Vagina (tissue), 2 donors: ENCODE measurements at regions not wholly inside any gene's neighbourhood (a gene's known extent, or its start where the extent isn't known, plus 50 kb on each side); places are given as distances from the start of the nearest gene placed in this dataset.
A peak's percentile ranks its signal among the peaks of the same experiment; 100 is the strongest.

Experiments
- DNase-seq, 2 donors: peaks; one replicate each; pipeline ENCODE4 v3.0.0-alpha.2; 2017; ENCODE audit errors: extremely low spot score in 2 of 2
- H3K27ac ChIP-seq: fragments of 200-600 bp; sonication (generic); one replicate; pipeline ENCODE4 v1.5.1; 2019
- H3K27me3 ChIP-seq: fragments of 200-600 bp; sonication (generic); one replicate; pipeline ENCODE4 v1.5.1; 2019
- H3K36me3 ChIP-seq, 2 donors: fragments of 200-600 bp; sonication (generic); one replicate each; pipeline ENCODE4 v1.5.1; 2017 to 2019
- H3K4me1 ChIP-seq: fragments of 200-600 bp; sonication (generic); one replicate; pipeline ENCODE4 v1.5.1; 2019
- H3K4me3 ChIP-seq, 2 donors: fragments of 200-600 bp; sonication (generic); 1 replicate in 1 of 2; 2 replicates in 1 of 2; pipeline ENCODE4 v1.5.1; 2016 to 2019
- H3K9me3 ChIP-seq: fragments of 200-600 bp; sonication (generic); one replicate; pipeline ENCODE4 v1.5.1; 2019
- POLR2A ChIP-seq, 2 donors: fragments of 450-650 bp; IDR thresholded peaks; one replicate each; pipeline ENCODE4 v1.6.1; 2017; ENCODE audit warnings: antibody characterized with exemption in 2 of 2, mild to moderate bottlenecking in 2 of 2, moderate library complexity in 2 of 2
- POLR2AphosphoS5 ChIP-seq, 2 donors: sonication (generic); formaldehyde crosslinking; IDR thresholded peaks; one replicate each; pipeline ENCODE4 v1.9.0; 2017; ENCODE audit warnings: antibody characterized with exemption in 2 of 2, mild to moderate bottlenecking in 2 of 2, low read depth in 1 of 2; ENCODE audit not compliant: insufficient read depth in 1 of 2
- intact Hi-C: fragments of 100-400 bp; cut with DNase I; formaldehyde crosslinking; loops from one replicate; pipeline ENCODE4 v1.15.1; 2023
- TF ChIP-seq, protein P1 (sequence below), 3 experiments: fragments of 450-650 bp in 2 of 3; fragments of 200-600 bp in 1 of 3; sonication (generic) in 1 of 3; IDR thresholded peaks; one replicate each; pipeline ENCODE4 v1.5.1; 2017 to 2019; ENCODE audit warnings: antibody characterized with exemption in 3 of 3, mild to moderate bottlenecking in 2 of 3, moderate library complexity in 2 of 3

DNA sequence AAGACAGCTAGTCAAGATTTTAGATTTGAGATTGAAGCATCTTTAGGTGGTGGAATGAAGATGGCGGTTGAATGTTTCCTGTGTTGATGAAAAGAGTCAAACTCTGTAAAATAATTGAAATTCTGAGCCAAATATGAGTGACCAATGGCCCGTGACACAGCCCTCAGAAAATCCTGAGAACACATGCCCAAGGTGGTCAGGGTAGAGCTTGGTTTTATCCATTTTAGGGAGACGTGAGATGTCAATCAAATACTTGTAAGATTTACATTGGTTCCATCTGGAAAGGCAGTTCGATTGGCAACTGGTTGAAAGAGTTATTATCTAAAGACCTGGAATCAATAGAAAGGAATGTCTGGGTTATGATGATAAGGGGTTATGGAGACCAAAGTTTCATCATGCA lies 198.0 kb upstream of the AGAP1 start:
- no peaks in the 10 kb centered on the region for H3K4me1 ChIP-seq
- no peaks in the 10 kb centered on the region for H3K9me3 ChIP-seq

GRCh38 chr2:235300368-235301201 lies 193.3 kb upstream of the AGAP1 start:
- Histone ChIP-seq H3K36me3 (no peaks in the 10 kb centered on the region), H3K4me1 (no peaks in the 10 kb centered on the region), H3K27ac (no peak overlapping the region), H3K4me3 (no peak overlapping the region), H3K9me3 (no peaks in the 10 kb centered on the region), H3K27me3 (no peaks in the 10 kb centered on the region)
- DNase-seq: no peak
- intact Hi-C loops: no loop called here
- no peak for TF ChIP-seq POLR2AphosphoS5 (IDR thresholded peaks at IDR 0.05; ENCODE audit: insufficient read depth in 1 of 2, low read depth in 1 of 2)
- TF ChIP-seq POLR2A (IDR thresholded peaks at IDR 0.05): no peak
- TF ChIP-seq, protein P1, sequence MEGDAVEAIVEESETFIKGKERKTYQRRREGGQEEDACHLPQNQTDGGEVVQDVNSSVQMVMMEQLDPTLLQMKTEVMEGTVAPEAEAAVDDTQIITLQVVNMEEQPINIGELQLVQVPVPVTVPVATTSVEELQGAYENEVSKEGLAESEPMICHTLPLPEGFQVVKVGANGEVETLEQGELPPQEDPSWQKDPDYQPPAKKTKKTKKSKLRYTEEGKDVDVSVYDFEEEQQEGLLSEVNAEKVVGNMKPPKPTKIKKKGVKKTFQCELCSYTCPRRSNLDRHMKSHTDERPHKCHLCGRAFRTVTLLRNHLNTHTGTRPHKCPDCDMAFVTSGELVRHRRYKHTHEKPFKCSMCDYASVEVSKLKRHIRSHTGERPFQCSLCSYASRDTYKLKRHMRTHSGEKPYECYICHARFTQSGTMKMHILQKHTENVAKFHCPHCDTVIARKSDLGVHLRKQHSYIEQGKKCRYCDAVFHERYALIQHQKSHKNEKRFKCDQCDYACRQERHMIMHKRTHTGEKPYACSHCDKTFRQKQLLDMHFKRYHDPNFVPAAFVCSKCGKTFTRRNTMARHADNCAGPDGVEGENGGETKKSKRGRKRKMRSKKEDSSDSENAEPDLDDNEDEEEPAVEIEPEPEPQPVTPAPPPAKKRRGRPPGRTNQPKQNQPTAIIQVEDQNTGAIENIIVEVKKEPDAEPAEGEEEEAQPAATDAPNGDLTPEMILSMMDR (IDR thresholded peaks at IDR 0.05): no peak

More for the DNA sequence above, 198.0 kb upstream of the AGAP1 start:
- Histone ChIP-seq H3K27ac (no peak overlapping the region), H3K4me3 (no peak overlapping the region), H3K27me3 (no peaks in the 10 kb centered on the region), H3K36me3 (no peaks in the 10 kb centered on the region)
- DNase-seq: no peak
- intact Hi-C loops: no loop called here
- no peak for TF ChIP-seq POLR2A (IDR thresholded peaks at IDR 0.05)
- no peak for TF ChIP-seq POLR2AphosphoS5 (IDR thresholded peaks at IDR 0.05; ENCODE audit: insufficient read depth in 1 of 2, low read depth in 1 of 2)
- TF ChIP-seq, protein P1 (IDR thresholded peaks at IDR 0.05): no peak

DNA sequence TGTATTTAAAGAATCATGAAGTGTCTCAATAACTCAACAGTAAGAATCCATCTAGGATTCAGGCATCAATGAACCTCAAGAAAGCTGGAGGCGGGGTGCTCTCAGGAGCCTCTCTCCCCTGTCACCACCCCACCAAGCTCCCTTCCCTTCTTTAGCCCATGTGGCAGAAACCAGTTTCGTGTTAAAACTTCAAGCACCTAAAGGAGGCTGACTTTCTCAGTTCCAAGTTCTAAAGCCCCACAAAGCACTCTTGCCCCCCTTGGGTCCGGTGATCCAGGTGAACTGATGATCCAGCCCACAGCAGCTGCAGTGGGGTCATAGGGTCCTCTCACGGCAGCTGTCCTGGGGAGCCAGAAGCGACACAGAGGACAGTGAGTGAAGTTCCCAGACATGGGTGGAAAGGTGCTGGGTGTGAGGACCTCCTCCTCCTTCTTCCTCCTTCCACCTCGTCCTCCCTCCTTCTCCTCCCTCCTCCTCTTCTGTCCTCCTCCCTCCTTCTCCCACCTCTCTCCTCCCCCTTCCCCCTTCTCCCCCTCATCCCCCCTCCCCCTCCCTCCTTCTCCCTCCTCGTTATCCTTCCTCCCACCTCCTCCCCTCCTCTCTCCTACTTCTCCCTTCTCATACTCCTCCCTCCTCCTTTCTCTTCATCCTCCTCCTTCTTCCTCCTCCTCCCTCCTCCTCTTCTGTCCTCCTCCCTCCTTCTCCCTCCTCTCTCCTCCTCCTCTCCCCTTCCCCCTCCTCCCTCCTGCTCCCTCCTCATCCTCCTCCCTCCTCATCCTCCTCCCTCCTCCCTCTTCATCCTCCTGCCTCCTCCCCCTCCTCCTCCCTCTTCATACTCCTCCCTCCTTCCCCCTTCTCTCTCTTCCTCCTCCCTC lies 192.4 kb upstream of the AGAP1 start:
- Histone ChIP-seq H3K27ac (no peak overlapping the region), H3K9me3 (no peaks in the 10 kb centered on the region), H3K4me3 (no peak overlapping the region), H3K4me1 (no peaks in the 10 kb centered on the region), H3K27me3 (no peaks in the 10 kb centered on the region), H3K36me3 (no peaks in the 10 kb centered on the region)
- intact Hi-C loops: no loop called here
- peak in 1 of 2 donors; percentile 64 for DNase-seq
- TF ChIP-seq POLR2AphosphoS5 (IDR thresholded peaks at IDR 0.05; ENCODE audit: insufficient read depth in 1 of 2, low read depth in 1 of 2) (no peak), POLR2A (IDR thresholded peaks at IDR 0.05) (no peak)
- TF ChIP-seq, protein P1 (IDR thresholded peaks at IDR 0.05): no peak

DNA sequence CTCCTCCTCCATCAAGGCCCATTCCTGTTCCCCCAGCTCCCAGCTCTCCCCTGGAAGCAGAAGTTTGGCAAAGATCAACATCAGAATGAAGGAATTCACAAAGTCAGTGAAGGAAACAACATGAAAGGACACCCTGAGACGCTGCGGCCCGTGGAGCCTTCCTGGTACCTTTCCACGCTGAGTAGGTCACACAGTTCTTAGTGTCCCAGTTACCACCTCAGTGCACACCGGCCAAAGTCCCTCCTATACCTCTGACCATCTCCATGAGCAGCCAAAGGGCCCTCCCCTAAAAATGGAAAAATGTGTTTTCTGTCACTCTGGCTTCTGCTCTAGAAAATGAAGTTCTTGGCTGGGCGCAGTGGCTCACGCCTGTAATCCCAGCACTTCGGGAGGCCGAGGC lies 191.6 kb upstream of the AGAP1 start:
- no peak overlapping the region for H3K4me3 ChIP-seq
- H3K4me1 ChIP-seq: no peaks in the 10 kb centered on the region
- H3K36me3 ChIP-seq: no peaks in the 10 kb centered on the region
- H3K27ac ChIP-seq: no peak overlapping the region
- no peaks in the 10 kb centered on the region for H3K27me3 ChIP-seq
- intact Hi-C loops: no loop called here
- H3K9me3 ChIP-seq: no peaks in the 10 kb centered on the region
- TF ChIP-seq, protein P1 (IDR thresholded peaks at IDR 0.05): no peak
- TF ChIP-seq POLR2AphosphoS5 (IDR thresholded peaks at IDR 0.05; ENCODE audit: insufficient read depth in 1 of 2, low read depth in 1 of 2): no peak
- no peak for TF ChIP-seq POLR2A (IDR thresholded peaks at IDR 0.05)
- peak in 1 of 2 donors; percentile 91 for DNase-seq
